Skeletal muscle satellite cell (primary cell): ENCODE measurements at regions not wholly inside any gene's neighbourhood (a gene's known extent, or its start where the extent isn't known, plus 50 kb on each side); places are given as distances from the start of the nearest gene placed in this dataset.

ENCODE experiments used
- H3K27me3 ChIP-seq: 2 replicates; pipeline ENCODE4 v1.7.0; 2013; ENCODE audit warnings: low read length; ENCODE audit not compliant: control insufficient read depth, insufficient read depth
- H3K36me3 ChIP-seq: 2 replicates; pipeline ENCODE4 v1.7.0; 2013; ENCODE audit warnings: mild to moderate bottlenecking, control low read depth, low read length; ENCODE audit not compliant: insufficient read depth
- H3K4me1 ChIP-seq: 2 replicates; pipeline ENCODE4 v1.7.0; 2013; ENCODE audit warnings: low read length; ENCODE audit not compliant: control insufficient read depth, insufficient read depth
- H3K4me2 ChIP-seq: 2 replicates; pipeline ENCODE4 v1.7.0; 2013; ENCODE audit warnings: mild to moderate bottlenecking, low read length
- H3K4me3 ChIP-seq: 2 replicates; pipeline ENCODE4 v1.7.0; 2013; ENCODE audit warnings: low read length
- H3K9ac ChIP-seq: 2 replicates; pipeline ENCODE4 v1.7.0; 2013; ENCODE audit warnings: mild to moderate bottlenecking, low read depth, low read length, moderate library complexity
- H3K9me3 ChIP-seq: replicated peaks from 2 replicates; pipeline ENCODE4 v1.7.0; 2013; ENCODE audit warnings: mild to moderate bottlenecking, control low read depth, low read length

- Histone ChIP-seq H3K4me2 (no peak overlapping the region), H3K4me3 (no peak overlapping the region), H3K27me3 (no peaks in the 10 kb centered on the region), H3K9ac (no peak overlapping the region), H3K4me1 (no peaks in the 10 kb centered on the region), H3K9me3 (peaks cover 20% of the 10 kb centered on the region), H3K36me3 (no peaks in the 10 kb centered on the region)
Observed at GRCh38 chr11:134554106-134554505, 142.1 kb upstream of the B3GAT1 start.

- H3K27me3 ChIP-seq, result no peaks in the 10 kb centered on the region
- no peak overlapping the region for H3K4me2 ChIP-seq
- H3K4me1 ChIP-seq, result no peaks in the 10 kb centered on the region
- no peaks in the 10 kb centered on the region for H3K36me3 ChIP-seq
- no peak overlapping the region for H3K4me3 ChIP-seq
- H3K9ac ChIP-seq, result no peak overlapping the region
- peaks cover 14% of the 10 kb centered on the region for H3K9me3 ChIP-seq
Observed at GRCh38 chr11:134552749-134553148, 140.7 kb upstream of the B3GAT1 start.

- Histone ChIP-seq H3K27me3 (no peaks in the 10 kb centered on the region), H3K4me2 (no peak overlapping the region), H3K9me3 (peaks cover 24% of the 10 kb centered on the region), H3K36me3 (no peaks in the 10 kb centered on the region), H3K4me3 (no peak overlapping the region), H3K9ac (no peak overlapping the region), H3K4me1 (no peaks in the 10 kb centered on the region)
Observed at GRCh38 chr11:134545521-134545920, 133.5 kb upstream of the B3GAT1 start.

GRCh38 chr11:134544095-134544815, 132.2 kb upstream of the B3GAT1 start:
- H3K9ac ChIP-seq, result no peak overlapping the region
- H3K4me3 ChIP-seq, result no peak overlapping the region
- peaks cover 24% of the 10 kb centered on the region for H3K9me3 ChIP-seq
- H3K27me3 ChIP-seq, result no peaks in the 10 kb centered on the region
- H3K4me1 ChIP-seq, result no peaks in the 10 kb centered on the region
- no peaks in the 10 kb centered on the region for H3K36me3 ChIP-seq
- no peak overlapping the region for H3K4me2 ChIP-seq

- Histone ChIP-seq H3K4me3 (no peak overlapping the region), H3K4me2 (no peak overlapping the region), H3K27me3 (no peaks in the 10 kb centered on the region), H3K36me3 (no peaks in the 10 kb centered on the region), H3K9me3 (peaks cover 24% of the 10 kb centered on the region), H3K4me1 (no peaks in the 10 kb centered on the region), H3K9ac (no peak overlapping the region)
Observed at GRCh38 chr11:134543645-134544044, 131.6 kb upstream of the B3GAT1 start.

GRCh38 chr11:134543241-134543640, 131.2 kb upstream of the B3GAT1 start:
- no peaks in the 10 kb centered on the region for H3K36me3 ChIP-seq
- no peaks in the 10 kb centered on the region for H3K4me1 ChIP-seq
- H3K9me3 ChIP-seq, result peaks cover 25% of the 10 kb centered on the region
- no peak overlapping the region for H3K4me3 ChIP-seq
- no peak overlapping the region for H3K4me2 ChIP-seq
- no peak overlapping the region for H3K9ac ChIP-seq
- no peaks in the 10 kb centered on the region for H3K27me3 ChIP-seq

GRCh38 chr11:134542401-134543165, 130.5 kb upstream of the B3GAT1 start:
- Histone ChIP-seq H3K4me3 (no peak overlapping the region), H3K9me3 (peaks cover 29% of the 10 kb centered on the region), H3K27me3 (no peaks in the 10 kb centered on the region), H3K36me3 (no peaks in the 10 kb centered on the region), H3K4me2 (no peak overlapping the region), H3K9ac (no peak overlapping the region), H3K4me1 (no peaks in the 10 kb centered on the region)

GRCh38 chr11:134541951-134542350, 129.9 kb upstream of the B3GAT1 start:
- Histone ChIP-seq H3K4me2 (no peak overlapping the region), H3K4me1 (no peaks in the 10 kb centered on the region)

GRCh38 chr11:134541355-134541754, 129.3 kb upstream of the B3GAT1 start:
- Histone ChIP-seq H3K9me3 (peaks cover 30% of the 10 kb centered on the region), H3K4me3 (no peak overlapping the region), H3K4me2 (no peak overlapping the region), H3K27me3 (no peaks in the 10 kb centered on the region), H3K9ac (no peak overlapping the region), H3K36me3 (no peaks in the 10 kb centered on the region), H3K4me1 (no peaks in the 10 kb centered on the region)

More at GRCh38 chr11:134541951-134542350, 129.9 kb upstream of the B3GAT1 start:
- H3K9ac ChIP-seq, result no peak overlapping the region
- no peak overlapping the region for H3K4me3 ChIP-seq
- H3K9me3 ChIP-seq, result peaks cover 29% of the 10 kb centered on the region
- no peaks in the 10 kb centered on the region for H3K36me3 ChIP-seq
- H3K27me3 ChIP-seq, result no peaks in the 10 kb centered on the region

- H3K4me2 ChIP-seq, result no peak overlapping the region
- no peak overlapping the region for H3K4me3 ChIP-seq
- peaks cover 37% of the 10 kb centered on the region for H3K9me3 ChIP-seq
- no peaks in the 10 kb centered on the region for H3K27me3 ChIP-seq
- no peak overlapping the region for H3K9ac ChIP-seq
- no peaks in the 10 kb centered on the region for H3K4me1 ChIP-seq
- H3K36me3 ChIP-seq, result no peaks in the 10 kb centered on the region
Observed at GRCh38 chr11:134539285-134539684, 127.2 kb upstream of the B3GAT1 start.

GRCh38 chr11:134538742-134539141, 126.7 kb upstream of the B3GAT1 start:
- H3K9ac ChIP-seq, result no peak overlapping the region
- no peaks in the 10 kb centered on the region for H3K27me3 ChIP-seq
- no peaks in the 10 kb centered on the region for H3K4me1 ChIP-seq
- H3K4me2 ChIP-seq, result no peak overlapping the region
- peaks cover 37% of the 10 kb centered on the region for H3K9me3 ChIP-seq
- H3K36me3 ChIP-seq, result no peaks in the 10 kb centered on the region
- H3K4me3 ChIP-seq, result no peak overlapping the region

GRCh38 chr11:134537941-134538340, 125.9 kb upstream of the B3GAT1 start:
- Histone ChIP-seq H3K4me1 (no peaks in the 10 kb centered on the region), H3K4me3 (no peak overlapping the region), H3K9me3 (peaks cover 30% of the 10 kb centered on the region), H3K9ac (no peak overlapping the region), H3K27me3 (no peaks in the 10 kb centered on the region), H3K36me3 (no peaks in the 10 kb centered on the region), H3K4me2 (no peak overlapping the region)
